ENCODE measurements at regions not wholly inside any gene's neighbourhood (a gene's known extent, or its start where the extent isn't known, plus 50 kb on each side); places are given as distances from the start of the nearest gene placed in this dataset.

- no peak overlapping the region for H3K4me3 ChIP-seq (ENCODE audit: low read depth, low read length)
- no peak for DNase-seq (ENCODE audit: low read depth)
- H3K36me3 ChIP-seq (ENCODE audit: control insufficient read depth, insufficient read depth, low read length), result no peaks in the 10 kb centered on the region
- ChIA-PET POLR2A (no interaction called here), CTCF (no interaction called here)
- H3K27me3 ChIP-seq (ENCODE audit: control insufficient read depth, insufficient read depth, low read length), result no peaks in the 10 kb centered on the region
- TF ChIP-seq CTCF (IDR thresholded peaks at IDR 0.05; ENCODE audit: insufficient read depth, low read depth, low read length), result no peak
Measured at GRCh38 chrX:39836802-39837420, 260.8 kb downstream of the BCOR start.

GRCh38 chrX:39837688-39838087, 260.1 kb downstream of the BCOR start:
- no peak for TF ChIP-seq CTCF (IDR thresholded peaks at IDR 0.05; ENCODE audit: insufficient read depth, low read depth, low read length)
- H3K4me3 ChIP-seq (ENCODE audit: low read depth, low read length), result no peak overlapping the region
- no peaks in the 10 kb centered on the region for H3K36me3 ChIP-seq (ENCODE audit: control insufficient read depth, insufficient read depth, low read length)
- no peak for DNase-seq (ENCODE audit: low read depth)
- H3K27me3 ChIP-seq (ENCODE audit: control insufficient read depth, insufficient read depth, low read length), result no peaks in the 10 kb centered on the region
- ChIA-PET CTCF (no interaction called here), POLR2A (no interaction called here)

- Histone ChIP-seq H3K36me3 (ENCODE audit: control insufficient read depth, insufficient read depth, low read length) (no peaks in the 10 kb centered on the region), H3K4me3 (ENCODE audit: low read depth, low read length) (no peak overlapping the region), H3K27me3 (ENCODE audit: control insufficient read depth, insufficient read depth, low read length) (no peaks in the 10 kb centered on the region)
- ChIA-PET POLR2A (no interaction called here), CTCF (no interaction called here)
- no peak for DNase-seq (ENCODE audit: low read depth)
- no peak for TF ChIP-seq CTCF (IDR thresholded peaks at IDR 0.05; ENCODE audit: insufficient read depth, low read depth, low read length)
Measured at GRCh38 chrX:39839371-39839770, 258.4 kb downstream of the BCOR start.

- Histone ChIP-seq H3K4me3 (ENCODE audit: low read depth, low read length) (no peak overlapping the region), H3K36me3 (ENCODE audit: control insufficient read depth, insufficient read depth, low read length) (no peaks in the 10 kb centered on the region), H3K27me3 (ENCODE audit: control insufficient read depth, insufficient read depth, low read length) (no peaks in the 10 kb centered on the region)
- ChIA-PET CTCF (interaction anchor here (1.0 kb wide), 1 partner anchor 11 kb away, joined by 3 read pairs; no protein-coding TSS in a partner anchor), POLR2A (no interaction called here)
- DNase-seq (ENCODE audit: low read depth), result no peak
- TF ChIP-seq CTCF (IDR thresholded peaks at IDR 0.05; ENCODE audit: insufficient read depth, low read depth, low read length), result no peak
Measured at GRCh38 chrX:39840133-39840532, 257.6 kb downstream of the BCOR start.

GRCh38 chrX:39840581-39841093, 257.1 kb downstream of the BCOR start:
- H3K4me3 ChIP-seq (ENCODE audit: low read depth, low read length), result no peak overlapping the region
- no peak for TF ChIP-seq CTCF (IDR thresholded peaks at IDR 0.05; ENCODE audit: insufficient read depth, low read depth, low read length)
- H3K27me3 ChIP-seq (ENCODE audit: control insufficient read depth, insufficient read depth, low read length), result no peaks in the 10 kb centered on the region
- CTCF ChIA-PET, result interaction anchor here (1.0 kb wide), 1 partner anchor 10 kb away, joined by 3 read pairs; no protein-coding TSS in a partner anchor
- H3K36me3 ChIP-seq (ENCODE audit: control insufficient read depth, insufficient read depth, low read length), result no peaks in the 10 kb centered on the region
- POLR2A ChIA-PET, result no interaction called here
- no peak for DNase-seq (ENCODE audit: low read depth)

All from BJ (cell line).